ENCODE measurements at regions not wholly inside any gene's neighbourhood (a gene's known extent, or its start where the extent isn't known, plus 50 kb on each side); places are given as distances from the start of the nearest gene placed in this dataset.

GRCh38 chr14:87626266-87626665 lies 366.7 kb downstream of the GALC start:
- Histone ChIP-seq H3K27ac (no peak overlapping the region), H3K36me3 (ENCODE audit: low read depth) (no peaks in the 10 kb centered on the region), H3K79me2 (ENCODE audit: low read depth) (no peaks in the 10 kb centered on the region), H2AFZ (no peak overlapping the region), H3K9me2 (ENCODE audit: insufficient read depth) (no peaks in the 10 kb centered on the region), H3K4me2 (no peak overlapping the region), H3F3A (ENCODE audit: insufficient read depth, low read depth) (no peaks in the 10 kb centered on the region), H3K9me3 (ENCODE audit: insufficient read depth, low read depth) (no peaks in the 10 kb centered on the region), H3K4me1 (replicated peaks; ENCODE audit: insufficient read depth) (no peaks in the 10 kb centered on the region), H4K20me1 (ENCODE audit: insufficient read depth) (no peaks in the 10 kb centered on the region), H3K27me3 (ENCODE audit: insufficient read depth, low read depth) (no peaks in the 10 kb centered on the region), H3K4me3 (no peak overlapping the region)
- ChIA-PET CTCF (no interaction called here), POLR2A (ENCODE audit: unreplicated experiment) (no interaction called here)
- intact Hi-C loops (cut with micrococcal nuclease; ENCODE audit: unreplicated experiment) = no loop called here
- DNase-seq = no peak
- no TSS peak for BruUV-seq (replicated peaks)
- TF ChIP-seq EZH2 (IDR thresholded peaks at IDR 0.05; ENCODE audit: low read depth) = no peak
- TF ChIP-seq CTCF (conservative IDR thresholded peaks at IDR 0.05) = no peak

GRCh38 chr14:87623616-87624015 lies 369.4 kb downstream of the GALC start:
- Histone ChIP-seq H3K9me3 (ENCODE audit: insufficient read depth, low read depth) (no peaks in the 10 kb centered on the region), H3K36me3 (ENCODE audit: low read depth) (no peaks in the 10 kb centered on the region), H3K79me2 (ENCODE audit: low read depth) (no peaks in the 10 kb centered on the region), H4K20me1 (ENCODE audit: insufficient read depth) (no peaks in the 10 kb centered on the region), H3K9me2 (ENCODE audit: insufficient read depth) (no peaks in the 10 kb centered on the region), H2AFZ (no peak overlapping the region), H3K4me2 (no peak overlapping the region), H3K27ac (no peak overlapping the region), H3K4me3 (no peak overlapping the region), H3F3A (ENCODE audit: insufficient read depth, low read depth) (no peaks in the 10 kb centered on the region), H3K4me1 (replicated peaks; ENCODE audit: insufficient read depth) (no peaks in the 10 kb centered on the region), H3K27me3 (ENCODE audit: insufficient read depth, low read depth) (no peaks in the 10 kb centered on the region)
- ChIA-PET POLR2A (ENCODE audit: unreplicated experiment) (no interaction called here), CTCF (no interaction called here)
- TF ChIP-seq CTCF (conservative IDR thresholded peaks at IDR 0.05) (no peak), EZH2 (IDR thresholded peaks at IDR 0.05; ENCODE audit: low read depth) (no peak)
- no TSS peak for BruUV-seq (replicated peaks)
- intact Hi-C loops (cut with micrococcal nuclease; ENCODE audit: unreplicated experiment) = no loop called here
- no peak for DNase-seq

GRCh38 chr14:87617079-87617478 lies 375.9 kb downstream of the GALC start:
- Histone ChIP-seq H3K9me2 (ENCODE audit: insufficient read depth) (no peaks in the 10 kb centered on the region), H3K27me3 (ENCODE audit: insufficient read depth, low read depth) (no peaks in the 10 kb centered on the region), H3K36me3 (ENCODE audit: low read depth) (no peaks in the 10 kb centered on the region), H3K4me3 (no peak overlapping the region), H3K4me2 (no peak overlapping the region), H3F3A (ENCODE audit: insufficient read depth, low read depth) (no peaks in the 10 kb centered on the region), H2AFZ (no peak overlapping the region), H3K27ac (no peak overlapping the region), H3K79me2 (ENCODE audit: low read depth) (no peaks in the 10 kb centered on the region), H3K4me1 (replicated peaks; ENCODE audit: insufficient read depth) (no peaks in the 10 kb centered on the region), H4K20me1 (ENCODE audit: insufficient read depth) (no peaks in the 10 kb centered on the region), H3K9me3 (ENCODE audit: insufficient read depth, low read depth) (no peaks in the 10 kb centered on the region)
- no peak for DNase-seq
- POLR2A ChIA-PET (ENCODE audit: unreplicated experiment) = no interaction called here
- intact Hi-C loops (cut with micrococcal nuclease; ENCODE audit: unreplicated experiment) = no loop called here
- no peak for TF ChIP-seq CTCF (conservative IDR thresholded peaks at IDR 0.05)
- TF ChIP-seq EZH2 (IDR thresholded peaks at IDR 0.05; ENCODE audit: low read depth) = no peak
- CTCF ChIA-PET = no interaction called here
- no TSS peak for BruUV-seq (replicated peaks)

All from PC-9 (cell line).